NCI-H2107 (cell line): ENCODE measurements at regions not wholly inside any gene's neighbourhood (a gene's known extent, or its start where the extent isn't known, plus 50 kb on each side); places are given as distances from the start of the nearest gene placed in this dataset.

Experiments used
- DNase-seq: peaks from one replicate; lab custom pipeline; 2025; lab: John Stamatoyannopoulos, UW

GRCh38 chr4:135210341-135210740, 1008.8 kb upstream of the PABPC4L start:
- DNase-seq, result no peak

GRCh38 chr4:135207531-135207930, 1005.9 kb upstream of the PABPC4L start:
- no peak for DNase-seq

GRCh38 chr4:135204311-135204710, 1002.7 kb upstream of the PABPC4L start:
- DNase-seq, result no peak

- DNase-seq, result no peak
Observed at GRCh38 chr4:135201081-135201480, 999.5 kb upstream of the PABPC4L start.

GRCh38 chr4:135197641-135198040, 996.1 kb upstream of the PABPC4L start:
- no peak for DNase-seq

GRCh38 chr4:135194477-135194876, 992.9 kb upstream of the PABPC4L start:
- DNase-seq, result no peak

- no peak for DNase-seq
Observed at GRCh38 chr4:135192751-135193535, 991.4 kb upstream of the PABPC4L start.

GRCh38 chr4:135191596-135191995, 990.0 kb upstream of the PABPC4L start:
- no peak for DNase-seq

- no peak for DNase-seq
Observed at GRCh38 chr4:135186002-135186401, 984.4 kb upstream of the PABPC4L start.

- no peak for DNase-seq
Observed at GRCh38 chr4:135185256-135185655, 983.7 kb upstream of the PABPC4L start.

- DNase-seq, result no peak
Observed at GRCh38 chr4:135184715-135185114, 983.1 kb upstream of the PABPC4L start.

- DNase-seq, result no peak
Observed at GRCh38 chr4:135177321-135177720, 975.7 kb upstream of the PABPC4L start.

GRCh38 chr4:135166661-135167060, 965.1 kb upstream of the PABPC4L start:
- no peak for DNase-seq

GRCh38 chr4:135164601-135165000, 963.0 kb upstream of the PABPC4L start:
- no peak for DNase-seq

GRCh38 chr4:135144498-135144897, 942.9 kb upstream of the PABPC4L start:
- no peak for DNase-seq

GRCh38 chr4:135124196-135124595, 922.6 kb upstream of the PABPC4L start:
- DNase-seq, result no peak

GRCh38 chr4:135123632-135124031, 922.0 kb upstream of the PABPC4L start:
- no peak for DNase-seq

GRCh38 chr4:135122457-135122856, 920.9 kb upstream of the PABPC4L start:
- DNase-seq, result no peak

GRCh38 chr4:135120195-135120594, 918.6 kb upstream of the PABPC4L start:
- DNase-seq, result no peak

- no peak for DNase-seq
Observed at GRCh38 chr4:135114079-135114478, 912.5 kb upstream of the PABPC4L start.

- DNase-seq, result no peak
Observed at GRCh38 chr4:135098061-135098460, 896.5 kb upstream of the PABPC4L start.

- DNase-seq, result no peak
Observed at GRCh38 chr4:135073389-135073788, 871.8 kb upstream of the PABPC4L start.

- DNase-seq, result no peak
Observed at GRCh38 chr4:135072553-135072952, 871.0 kb upstream of the PABPC4L start.

- no peak for DNase-seq
Observed at GRCh38 chr4:135065366-135065765, 863.8 kb upstream of the PABPC4L start.
